B cell (primary cell): ENCODE measurements at regions not wholly inside any gene's neighbourhood (a gene's known extent, or its start where the extent isn't known, plus 50 kb on each side); places are given as distances from the start of the nearest gene placed in this dataset.

Source experiments
- CTCF ChIP-seq: fragments of 200-600 bp; IDR thresholded peaks from one replicate; pipeline ENCODE4 v1.8.0; 2022; ENCODE audit warnings: antibody characterized with exemption, mild to moderate bottlenecking
- EZH2 ChIP-seq: IDR thresholded peaks from 2 replicates; pipeline ENCODE4 v1.6.1; 2012; ENCODE audit warnings: borderline replicate concordance, low read depth, mild to moderate bottlenecking, moderate library complexity, low read length; ENCODE audit not compliant: insufficient read depth, poor library complexity, severe bottlenecking

DNA sequence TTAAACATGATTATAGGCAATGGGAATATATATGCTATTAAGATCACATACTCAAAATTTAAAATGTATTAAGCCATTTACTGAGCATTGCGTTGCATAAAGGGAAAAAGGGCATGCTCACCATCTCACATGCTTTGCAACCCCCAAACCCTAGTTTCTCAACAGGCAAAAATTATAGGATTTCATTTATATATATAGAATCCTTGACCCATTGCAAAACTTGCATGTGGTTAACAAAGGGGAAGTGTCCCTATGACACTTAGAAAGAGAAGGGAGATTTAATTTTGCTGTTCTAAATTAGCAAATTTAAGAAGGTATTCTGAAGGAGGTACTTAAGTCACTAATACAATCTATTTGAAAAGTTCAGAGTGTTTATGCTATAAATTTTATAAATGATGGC, 837.8 kb downstream of the DIPK2A start:
- TF ChIP-seq CTCF (no peak), EZH2 (no peak)
